GM12801 (cell line): ENCODE measurements at regions not wholly inside any gene's neighbourhood (a gene's known extent, or its start where the extent isn't known, plus 50 kb on each side); places are given as distances from the start of the nearest gene placed in this dataset.

Experiments used
- TF ChIP-seq, protein P1 (sequence below): IDR thresholded peaks from one replicate; pipeline ENCODE4 v1.5.1; 2011; ENCODE audit warnings: control low read depth; ENCODE audit not compliant: insufficient read length; ENCODE audit errors: extremely low read depth

DNA sequence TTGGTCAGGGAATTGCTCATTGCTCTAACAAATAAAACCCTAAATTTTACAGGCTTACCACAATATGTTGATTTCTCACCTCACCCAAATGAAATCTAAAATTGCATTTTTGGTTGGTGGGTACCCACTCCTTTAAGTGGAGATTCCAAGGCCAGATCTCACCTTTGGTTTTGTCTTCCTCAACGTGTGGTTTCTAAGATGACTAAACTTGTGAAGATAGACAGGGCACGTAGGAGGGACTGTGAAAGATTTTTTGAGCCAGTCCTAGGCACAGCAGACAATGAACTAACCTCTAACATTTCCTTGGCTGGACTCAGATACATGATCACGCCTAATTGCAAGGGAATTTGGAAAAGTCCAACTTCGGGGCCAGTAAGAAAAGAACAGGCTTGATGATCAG is 1003.9 kb downstream of the FLRT2 start:
- TF ChIP-seq, protein P1, sequence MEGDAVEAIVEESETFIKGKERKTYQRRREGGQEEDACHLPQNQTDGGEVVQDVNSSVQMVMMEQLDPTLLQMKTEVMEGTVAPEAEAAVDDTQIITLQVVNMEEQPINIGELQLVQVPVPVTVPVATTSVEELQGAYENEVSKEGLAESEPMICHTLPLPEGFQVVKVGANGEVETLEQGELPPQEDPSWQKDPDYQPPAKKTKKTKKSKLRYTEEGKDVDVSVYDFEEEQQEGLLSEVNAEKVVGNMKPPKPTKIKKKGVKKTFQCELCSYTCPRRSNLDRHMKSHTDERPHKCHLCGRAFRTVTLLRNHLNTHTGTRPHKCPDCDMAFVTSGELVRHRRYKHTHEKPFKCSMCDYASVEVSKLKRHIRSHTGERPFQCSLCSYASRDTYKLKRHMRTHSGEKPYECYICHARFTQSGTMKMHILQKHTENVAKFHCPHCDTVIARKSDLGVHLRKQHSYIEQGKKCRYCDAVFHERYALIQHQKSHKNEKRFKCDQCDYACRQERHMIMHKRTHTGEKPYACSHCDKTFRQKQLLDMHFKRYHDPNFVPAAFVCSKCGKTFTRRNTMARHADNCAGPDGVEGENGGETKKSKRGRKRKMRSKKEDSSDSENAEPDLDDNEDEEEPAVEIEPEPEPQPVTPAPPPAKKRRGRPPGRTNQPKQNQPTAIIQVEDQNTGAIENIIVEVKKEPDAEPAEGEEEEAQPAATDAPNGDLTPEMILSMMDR, result no peak

DNA sequence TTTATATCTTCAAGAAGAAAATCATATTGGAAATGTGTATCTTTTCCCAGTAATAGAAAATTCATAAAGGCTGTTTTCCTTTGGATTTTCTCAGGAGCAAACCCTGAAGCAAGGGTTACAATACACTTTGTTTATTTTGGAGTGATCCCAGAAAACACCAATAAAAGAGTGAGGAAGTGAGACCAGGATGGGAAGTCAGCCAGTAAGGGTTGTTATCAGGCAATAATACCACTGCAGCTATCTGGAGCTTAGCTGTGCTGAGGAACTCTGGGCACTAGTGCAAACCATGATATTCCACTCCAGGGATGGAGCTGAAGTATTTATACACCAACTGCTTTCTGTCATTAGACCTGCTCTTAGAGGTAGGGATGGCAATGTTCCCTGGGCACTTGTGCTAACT is 1002.3 kb downstream of the FLRT2 start:
- TF ChIP-seq, protein P1, result no peak

DNA sequence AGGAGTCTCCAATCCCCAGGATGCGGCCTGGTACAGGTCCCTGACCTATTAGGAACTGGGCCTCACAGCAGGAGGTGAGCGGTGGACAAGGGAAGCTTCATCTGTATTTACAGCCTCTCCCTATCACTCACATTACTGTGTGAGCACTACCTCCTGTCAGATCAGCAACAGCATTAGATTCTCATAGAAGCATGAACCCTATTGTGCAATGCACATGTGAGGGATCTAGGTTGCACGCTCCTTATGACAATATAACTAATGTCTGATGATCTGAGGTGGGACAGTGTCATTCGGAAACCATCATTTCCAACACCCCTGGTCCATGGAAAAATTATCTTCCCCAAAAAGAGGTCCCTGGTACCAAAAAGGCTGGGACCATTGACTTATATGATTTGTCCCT is 1000.5 kb downstream of the FLRT2 start:
- TF ChIP-seq, protein P1, result no peak

DNA sequence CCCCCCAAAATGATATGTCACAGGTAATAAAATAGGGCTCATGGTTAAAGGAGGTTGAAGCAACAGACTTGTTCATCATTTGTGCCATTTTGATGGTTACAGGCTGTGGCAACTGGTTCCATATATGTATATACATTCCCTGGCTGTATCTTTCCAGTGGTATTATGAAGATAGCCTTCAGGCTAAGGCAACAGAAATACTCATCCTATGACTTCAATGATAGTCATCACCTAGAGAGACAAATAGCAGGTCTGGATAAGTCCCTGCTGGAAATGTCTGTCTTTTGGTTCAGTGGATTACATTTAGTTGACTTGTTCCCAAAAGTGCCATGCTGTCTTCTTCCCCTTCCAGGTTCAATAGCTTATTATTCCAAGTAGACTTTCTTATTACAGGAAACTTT is 997.4 kb downstream of the FLRT2 start:
- TF ChIP-seq, protein P1, result no peak

DNA sequence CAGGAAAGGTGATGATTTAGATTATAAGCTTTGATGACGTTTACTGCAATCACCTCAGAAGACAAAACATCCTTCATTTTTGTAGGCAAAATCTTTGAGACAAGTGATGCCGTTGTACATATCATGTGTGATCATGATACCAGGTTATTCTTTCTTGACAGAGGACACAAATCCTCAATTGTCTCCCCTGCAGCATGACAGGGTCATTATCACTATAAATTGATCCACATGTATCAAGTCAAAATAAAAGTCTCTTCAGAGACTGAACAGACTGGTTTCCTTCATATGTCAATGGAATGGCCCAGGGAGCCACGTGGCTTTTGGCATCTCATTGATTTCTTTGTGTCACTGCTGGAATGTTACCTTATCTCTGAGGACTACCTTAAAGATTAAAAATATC is 995.7 kb downstream of the FLRT2 start:
- TF ChIP-seq, protein P1, result no peak

DNA sequence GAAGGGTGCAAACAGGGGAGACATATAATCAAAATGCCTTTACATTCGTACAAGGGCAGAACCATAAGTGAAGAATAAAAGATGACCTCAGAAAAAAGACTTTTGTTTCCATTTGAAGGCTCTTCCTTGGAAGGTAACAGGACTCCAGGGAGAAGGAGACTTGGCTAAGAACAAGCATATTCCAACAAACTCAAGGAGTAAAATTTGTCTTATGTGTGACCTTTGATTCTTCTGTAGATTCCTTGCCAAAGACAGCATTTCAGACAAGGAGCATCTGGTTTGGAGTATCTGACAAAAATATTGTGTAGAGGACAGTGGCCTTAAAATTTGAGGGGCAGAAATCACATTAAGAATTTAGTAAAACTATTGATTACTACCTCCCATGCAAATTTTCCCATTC is 991.9 kb downstream of the FLRT2 start:
- TF ChIP-seq, protein P1, result no peak

DNA sequence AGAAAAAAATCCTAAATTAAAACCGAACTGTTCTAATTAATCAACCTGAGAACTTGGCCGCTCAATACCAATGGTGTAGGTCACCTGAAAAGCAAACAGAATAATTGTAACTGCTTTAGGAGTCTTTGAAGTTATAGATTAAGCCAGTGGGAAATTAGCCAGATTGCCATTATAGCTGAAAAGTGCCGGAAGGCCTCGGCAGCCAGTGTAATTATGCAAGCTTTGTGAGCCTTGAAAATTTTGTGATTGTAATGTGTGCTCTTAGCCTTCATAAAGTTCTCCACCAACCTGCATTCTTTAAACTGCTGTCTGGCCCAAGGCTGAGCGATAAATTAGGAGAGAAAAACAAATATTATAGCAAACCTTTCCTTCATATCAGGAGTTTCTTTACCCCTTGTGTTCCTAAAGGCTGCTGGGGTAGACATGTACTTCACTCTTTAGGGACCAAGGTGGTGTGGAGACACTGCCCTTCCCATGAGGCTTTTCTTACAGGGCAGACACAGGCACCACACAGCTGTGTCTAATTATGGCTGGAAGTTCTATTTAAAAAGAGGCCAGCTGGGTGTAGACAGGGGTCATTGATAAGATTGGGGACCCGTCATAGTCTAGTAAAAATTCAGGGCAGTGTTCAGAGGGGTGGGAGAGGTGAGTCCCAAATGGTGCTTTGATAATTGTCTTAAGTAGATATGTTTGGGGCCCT is 991.2 kb downstream of the FLRT2 start:
- TF ChIP-seq, protein P1, result no peak
